ENCODE measurements at regions not wholly inside any gene's neighbourhood (a gene's known extent, or its start where the extent isn't known, plus 50 kb on each side); places are given as distances from the start of the nearest gene placed in this dataset.
"Not testable (repeated sequence)": the region's sequence is repeated elsewhere in the genome, so short reads cannot be mapped to it uniquely, and the experiment has no call there.

- ATAC-seq (no peak), DNase-seq (no peak)
- intact Hi-C loops (cut with DNase I, micrococcal nuclease): no loop called here
These were observed 161.5 kb upstream of the CDKN2B start for GRCh38 chr9:22170556-22170955.

DNA sequence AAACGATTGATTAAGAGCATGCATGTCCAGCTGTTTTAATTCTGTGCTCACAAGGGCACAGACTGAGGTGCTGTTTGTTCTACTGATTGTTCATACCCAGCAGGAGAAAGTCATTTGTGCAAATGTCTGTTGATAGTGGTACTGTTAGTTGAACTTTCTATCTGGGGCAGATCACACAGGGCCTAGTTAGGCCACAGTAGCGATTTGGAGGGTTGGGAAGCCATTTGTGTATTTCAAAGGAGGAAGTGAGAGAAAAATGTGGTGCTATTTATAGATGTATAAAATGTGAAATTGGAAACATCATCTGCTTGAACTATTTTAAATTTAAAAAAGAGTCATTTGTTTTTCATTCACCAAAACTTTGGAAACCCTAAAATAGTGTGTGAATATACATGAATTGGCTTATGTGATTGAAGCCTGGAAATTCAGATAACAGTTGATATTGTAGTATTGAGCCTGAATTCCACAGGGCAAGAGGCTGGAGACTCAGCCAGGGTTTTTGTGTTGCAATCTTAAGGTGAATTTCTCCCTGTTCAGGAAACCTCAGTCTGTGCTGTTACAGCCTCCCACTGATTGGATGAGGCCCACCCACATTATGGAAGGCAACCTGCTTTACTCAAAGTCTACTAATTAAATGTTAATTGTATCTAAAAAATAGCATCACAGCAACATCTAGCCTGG lies 162.0 kb upstream of the CDKN2B start:
- intact Hi-C loops (cut with DNase I, micrococcal nuclease): no loop called here
- DNase-seq (no peak), ATAC-seq (no peak)

- no peak for ATAC-seq
- DNase-seq: no peak
- intact Hi-C loops (cut with DNase I, micrococcal nuclease): no loop called here
These were observed 162.6 kb upstream of the CDKN2B start for GRCh38 chr9:22171691-22172090.

DNA sequence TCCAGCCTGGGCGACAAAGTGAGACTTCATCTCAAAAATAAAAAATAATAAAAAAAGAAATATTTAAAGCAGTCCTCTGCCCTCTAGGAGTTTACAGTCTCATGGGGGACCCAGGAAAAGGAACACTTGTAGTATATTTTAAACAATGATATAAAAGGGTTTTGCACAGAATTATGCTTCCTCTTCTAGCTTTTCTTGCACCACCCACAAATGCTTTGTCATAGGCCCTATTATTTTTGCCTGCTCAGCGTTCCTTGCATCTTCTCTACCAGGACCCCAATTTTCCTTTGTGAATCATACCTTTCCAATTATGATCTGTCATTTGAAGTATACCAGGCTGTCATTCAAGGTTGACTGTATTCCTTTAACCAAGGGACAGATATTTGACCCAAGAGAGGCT lies 164.8 kb upstream of the CDKN2B start:
- ATAC-seq: no peak
- no peak for DNase-seq
- intact Hi-C loops (cut with DNase I, micrococcal nuclease): no loop called here

- ATAC-seq: no peak
- DNase-seq: no peak
- intact Hi-C loops (cut with DNase I, micrococcal nuclease): no loop called here
These were observed 167.0 kb upstream of the CDKN2B start for GRCh38 chr9:22175972-22176545.

DNA sequence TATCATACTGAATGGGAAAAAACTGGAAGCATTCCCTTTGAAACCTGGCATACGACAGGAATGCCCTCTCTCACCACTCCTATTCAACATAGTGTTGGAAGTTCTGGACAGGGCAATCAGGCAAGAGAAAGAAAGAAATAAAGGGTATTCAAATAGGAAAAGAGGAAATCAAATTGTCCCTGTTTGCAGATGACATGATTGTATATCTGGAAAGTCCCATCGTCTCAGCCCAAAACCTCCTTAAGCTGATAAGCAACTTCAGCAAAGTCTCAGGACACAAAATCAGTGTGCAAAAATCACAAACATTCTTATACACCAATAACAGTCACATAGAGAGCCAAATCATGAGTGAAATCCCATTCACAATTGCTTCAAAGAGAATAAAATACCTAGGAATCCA lies 171.9 kb upstream of the CDKN2B start:
- ATAC-seq; intact Hi-C loops (cut with DNase I, micrococcal nuclease); DNase-seq: not testable (repeated sequence)

- intact Hi-C loops (cut with DNase I, micrococcal nuclease): no loop called here
- ATAC-seq: no peak
- no peak for DNase-seq
These were observed 180.4 kb upstream of the CDKN2B start for GRCh38 chr9:22189471-22189870.

DNA sequence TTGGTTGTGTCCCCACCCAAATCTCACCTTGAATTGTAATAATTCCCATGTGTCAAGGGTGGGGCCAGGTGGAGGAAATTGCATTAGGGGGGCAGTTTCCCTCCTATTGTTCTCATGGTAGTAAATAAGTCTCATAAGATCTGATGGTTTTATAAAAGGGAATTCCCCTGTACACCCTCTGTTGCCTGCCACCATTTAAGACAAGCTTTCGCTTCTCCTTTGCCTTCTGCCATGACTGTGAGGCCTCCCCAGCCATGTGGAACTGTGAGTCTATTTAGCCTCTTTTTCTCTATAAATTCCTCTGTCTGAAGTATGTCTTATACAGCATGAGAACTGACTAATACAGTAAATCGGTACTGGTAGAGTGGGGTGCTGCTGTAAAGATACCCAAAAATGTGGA lies 187.9 kb upstream of the CDKN2B start:
- ATAC-seq; intact Hi-C loops (cut with DNase I, micrococcal nuclease); DNase-seq: not testable (repeated sequence)

GRCh38 chr9:22198681-22199080 lies 189.6 kb upstream of the CDKN2B start:
- intact Hi-C loops (cut with DNase I, micrococcal nuclease): no loop called here
- no peak for DNase-seq
- ATAC-seq: no peak

DNA sequence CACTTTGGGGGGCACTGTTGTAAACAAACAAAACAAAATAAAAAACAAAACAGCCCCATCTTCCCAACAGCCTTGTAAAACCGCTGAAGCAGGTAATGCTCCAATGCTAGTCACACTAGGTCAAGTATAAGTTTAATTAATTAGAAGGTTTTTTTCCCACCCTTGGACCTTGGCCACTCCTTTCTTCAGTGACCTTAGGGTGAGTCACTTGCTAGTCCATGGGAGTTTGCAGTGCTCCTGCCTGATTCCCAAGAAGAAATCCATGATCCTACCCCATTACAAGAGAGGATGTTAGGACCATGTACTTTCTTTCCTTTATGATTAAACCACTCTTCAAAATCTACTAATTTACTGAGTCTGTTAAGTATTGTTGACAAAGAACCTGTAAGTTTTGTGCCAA lies 192.2 kb upstream of the CDKN2B start:
- DNase-seq: no peak
- intact Hi-C loops (cut with DNase I, micrococcal nuclease): no loop called here
- no peak for ATAC-seq

DNA sequence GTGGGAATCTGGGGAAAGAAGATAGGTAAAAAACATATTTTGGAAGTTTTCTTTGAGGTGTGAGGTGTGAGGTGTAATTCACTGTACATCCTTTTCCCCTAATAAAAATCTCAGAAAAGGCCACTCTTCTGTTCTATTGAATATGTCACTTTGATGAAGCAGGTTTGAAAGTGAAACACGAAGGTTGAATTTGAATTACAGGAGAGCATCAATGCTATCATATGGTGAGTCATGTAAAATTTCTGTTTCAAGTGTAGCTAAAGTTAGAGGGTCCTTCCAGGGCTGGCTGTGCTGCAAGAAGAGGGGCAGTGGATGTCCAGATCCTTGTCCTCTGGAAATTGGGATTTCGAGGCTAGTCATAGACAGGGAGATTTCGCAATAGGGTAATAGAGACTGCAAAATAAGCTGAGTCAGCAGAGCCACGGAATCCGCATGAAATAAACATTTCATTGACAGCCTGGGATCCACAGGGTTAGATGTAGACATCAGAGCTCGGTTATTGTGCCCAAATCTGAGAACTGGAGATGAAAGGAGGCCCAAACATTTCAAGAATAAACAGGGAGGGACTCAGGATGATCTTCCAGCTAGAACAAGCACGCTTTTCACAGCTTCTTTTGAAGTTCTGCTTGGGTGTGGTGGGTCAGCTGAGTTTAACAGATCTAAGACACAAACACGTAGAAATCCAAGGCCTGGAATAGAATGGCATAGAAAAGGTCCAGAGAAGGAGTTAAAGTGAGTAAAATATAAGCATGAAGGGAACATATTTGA lies 194.4 kb upstream of the CDKN2B start:
- ATAC-seq: no peak

GRCh38 chr9:22204240-22204639 lies 195.1 kb upstream of the CDKN2B start:
- ATAC-seq: no peak
- intact Hi-C loops (cut with DNase I, micrococcal nuclease): no loop called here
- no peak for DNase-seq

More for the DNA sequence above, 194.4 kb upstream of the CDKN2B start:
- DNase-seq: no peak
- intact Hi-C loops (cut with DNase I, micrococcal nuclease): no loop called here

DNA sequence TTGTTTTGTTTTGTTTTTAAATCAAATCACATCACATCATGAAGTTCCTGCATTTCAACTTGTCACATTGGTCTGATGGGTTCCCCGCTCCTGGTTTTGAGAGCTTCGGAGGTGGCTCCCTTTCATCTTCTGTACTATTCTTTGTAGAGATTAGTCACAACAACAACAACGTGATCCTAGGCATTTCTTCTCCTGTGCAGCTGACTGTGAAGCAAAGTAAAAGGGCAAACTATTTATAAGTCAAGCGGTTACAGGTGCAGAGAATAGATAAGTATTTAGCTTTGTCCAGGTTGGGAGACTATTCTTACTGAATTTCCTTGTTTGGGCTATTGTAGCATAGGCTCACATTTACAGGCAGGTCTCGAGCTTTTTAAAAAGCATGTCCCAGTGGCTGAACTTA lies 197.7 kb upstream of the CDKN2B start:
- intact Hi-C loops (cut with DNase I, micrococcal nuclease): no loop called here
- no peak for DNase-seq
- no peak for ATAC-seq

DNA sequence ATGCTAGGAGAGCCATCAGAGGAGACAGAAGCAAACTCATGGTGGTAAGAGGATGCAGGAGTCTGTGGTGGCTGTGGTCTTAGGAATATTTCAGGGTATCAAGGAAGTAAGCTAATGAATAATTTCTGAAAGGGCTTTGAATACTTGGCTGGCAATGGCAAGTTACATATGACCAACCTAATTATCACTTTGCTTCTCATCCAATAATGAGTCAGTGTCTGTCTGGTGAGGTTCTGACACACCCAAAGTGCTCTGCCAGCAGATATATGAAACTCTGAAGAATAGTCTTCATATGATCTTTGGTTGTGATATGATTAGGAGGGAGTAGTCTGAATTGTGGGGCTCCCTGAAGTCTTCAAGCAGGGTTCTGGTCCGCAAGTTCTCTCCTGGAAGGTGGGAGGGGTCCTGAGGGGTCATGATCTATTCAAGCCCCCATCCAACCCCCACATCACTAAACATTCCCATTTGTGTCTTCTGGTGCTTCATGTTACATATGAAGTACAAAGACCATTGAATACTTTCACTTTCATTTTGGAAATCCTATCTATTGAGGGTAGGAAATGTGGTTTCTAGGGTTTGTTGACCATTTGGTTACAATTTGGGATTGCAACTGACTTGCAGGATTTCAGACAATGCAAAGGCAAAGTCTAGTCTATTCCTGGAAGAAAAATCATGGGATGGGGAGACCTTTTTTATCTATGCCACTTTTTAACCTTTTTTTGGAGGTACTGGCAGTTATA lies 199.9 kb upstream of the CDKN2B start:
- intact Hi-C loops (cut with DNase I, micrococcal nuclease): no loop called here
- no peak for DNase-seq
- no peak for ATAC-seq

GRCh38 chr9:22210262-22210661 lies 201.2 kb upstream of the CDKN2B start:
- ATAC-seq (no peak), DNase-seq (no peak)
- intact Hi-C loops (cut with DNase I, micrococcal nuclease): no loop called here

- ATAC-seq (no peak), DNase-seq (no peak)
- intact Hi-C loops (cut with DNase I, micrococcal nuclease): no loop called here
These were observed 201.8 kb upstream of the CDKN2B start for GRCh38 chr9:22210936-22211335.

DNA sequence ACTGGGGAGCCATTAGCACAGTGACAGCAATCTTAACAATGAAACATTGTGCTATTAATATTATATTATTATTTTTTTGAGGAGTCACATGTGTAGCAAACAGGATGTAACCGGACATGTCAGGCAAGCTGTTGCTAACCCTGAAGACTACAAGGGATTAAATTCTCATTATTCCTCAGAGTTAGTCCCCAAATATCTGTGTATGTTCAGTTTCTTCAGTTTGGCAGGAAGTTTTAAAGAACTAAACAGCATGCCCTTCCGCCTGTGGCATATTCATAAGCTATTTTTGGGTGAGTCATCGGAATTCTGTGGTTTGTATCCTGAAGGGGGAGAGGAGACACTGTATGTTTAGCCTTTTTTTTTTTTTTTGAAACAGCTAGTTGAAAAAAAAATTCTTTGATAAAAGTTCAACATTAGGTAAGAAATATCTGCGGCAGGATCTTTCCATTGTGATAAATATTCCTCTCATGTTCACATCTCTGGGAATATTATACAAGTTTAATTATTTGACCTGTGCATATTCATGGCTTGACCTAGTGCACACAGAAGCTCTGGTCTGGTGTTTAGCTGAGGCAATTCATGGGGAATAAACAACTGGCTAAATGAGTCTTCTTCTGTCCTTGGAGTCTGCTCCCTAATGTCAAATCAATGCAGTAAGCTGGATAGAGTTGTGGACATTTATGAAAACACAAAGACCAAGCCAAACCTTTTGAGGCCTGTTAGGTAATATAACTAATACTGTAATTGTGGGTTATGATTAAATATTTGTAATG lies 202.7 kb upstream of the CDKN2B start:
- DNase-seq (no peak), ATAC-seq (no peak)
- intact Hi-C loops (cut with DNase I, micrococcal nuclease): no loop called here

DNA sequence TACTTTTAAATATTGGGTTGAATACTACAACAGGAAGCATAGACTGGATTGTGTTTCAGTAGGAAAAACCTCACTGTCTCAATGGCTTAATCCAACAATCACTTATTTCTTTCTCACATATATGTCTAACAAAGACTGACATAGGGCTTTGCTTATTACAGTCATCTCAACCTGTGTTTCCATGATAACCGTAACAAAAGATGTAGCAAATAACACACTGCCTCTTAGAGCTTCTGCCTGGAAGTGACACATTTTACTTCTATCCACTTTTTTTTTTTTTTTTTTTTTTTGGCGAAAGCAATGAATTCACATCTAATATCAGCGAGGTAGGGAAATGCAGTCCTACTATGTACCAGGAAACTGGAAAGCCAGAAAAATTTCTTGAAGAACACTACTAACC lies 204.9 kb upstream of the CDKN2B start:
- DNase-seq (no peak), ATAC-seq (no peak)
- intact Hi-C loops (cut with DNase I, micrococcal nuclease): no loop called here

DNA sequence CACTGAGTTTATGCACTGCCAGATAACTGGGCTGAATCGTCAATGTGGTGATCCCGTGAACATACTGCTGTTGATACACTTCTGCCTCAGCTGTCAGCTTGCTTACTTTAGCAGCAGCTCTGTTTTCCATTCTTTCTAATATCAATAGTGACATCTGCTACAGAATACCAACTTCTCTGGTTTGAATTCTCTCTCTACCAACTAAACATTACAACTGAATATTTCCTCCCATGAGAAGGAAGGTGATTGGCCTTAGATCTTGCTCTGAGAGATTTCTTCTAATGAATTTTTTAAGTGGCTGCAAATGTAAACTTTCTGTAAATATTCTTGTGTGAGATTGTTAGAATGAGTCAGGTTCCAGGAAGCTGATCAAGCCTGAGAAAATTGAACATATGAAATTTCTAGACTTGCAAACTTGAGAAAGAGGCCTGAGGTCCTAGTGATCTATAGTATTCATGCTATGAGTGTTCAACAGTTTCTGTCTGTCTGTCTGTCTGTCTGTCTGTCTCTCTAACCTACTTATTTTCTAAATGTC lies 205.5 kb upstream of the CDKN2B start:
- intact Hi-C loops (cut with DNase I, micrococcal nuclease): no loop called here
- DNase-seq: no peak
- no peak for ATAC-seq
